Retina (tissue), 1 donor: ENCODE measurements at regions not wholly inside any gene's neighbourhood (a gene's known extent, or its start where the extent isn't known, plus 50 kb on each side); places are given as distances from the start of the nearest gene placed in this dataset.

Source experiments
- DNase-seq: peaks from one replicate; pipeline ENCODE4 v3.0.0-alpha.2; 2016

GRCh38 chr5:68380078-68380477 is 164.5 kb downstream of the PIK3R1 start:
- DNase-seq = no peak

GRCh38 chr5:68381060-68381459 is 165.5 kb downstream of the PIK3R1 start:
- no peak for DNase-seq

- no peak for DNase-seq
These were observed 166.4 kb downstream of the PIK3R1 start for GRCh38 chr5:68381909-68382308.

- DNase-seq = no peak
These were observed 167.1 kb downstream of the PIK3R1 start for GRCh38 chr5:68382640-68383039.

- no peak for DNase-seq
These were observed 168.3 kb downstream of the PIK3R1 start for GRCh38 chr5:68383888-68384310.

- no peak for DNase-seq
These were observed 169.5 kb downstream of the PIK3R1 start for GRCh38 chr5:68384936-68385594.

GRCh38 chr5:68385936-68386335 is 170.4 kb downstream of the PIK3R1 start:
- DNase-seq = no peak

GRCh38 chr5:68387074-68387796 is 171.7 kb downstream of the PIK3R1 start:
- DNase-seq = no peak

GRCh38 chr5:68389618-68390017 is 174.1 kb downstream of the PIK3R1 start:
- no peak for DNase-seq

GRCh38 chr5:68392617-68393016 is 177.1 kb downstream of the PIK3R1 start:
- DNase-seq = no peak

- no peak for DNase-seq
These were observed 179.7 kb downstream of the PIK3R1 start for GRCh38 chr5:68395302-68395701.

GRCh38 chr5:68395926-68396511 is 180.5 kb downstream of the PIK3R1 start:
- no peak for DNase-seq

GRCh38 chr5:68396722-68397121 is 181.2 kb downstream of the PIK3R1 start:
- DNase-seq = no peak

GRCh38 chr5:68398146-68398812 is 182.7 kb downstream of the PIK3R1 start:
- no peak for DNase-seq

GRCh38 chr5:68403301-68403700 is 187.7 kb downstream of the PIK3R1 start:
- DNase-seq = no peak

- DNase-seq = no peak
These were observed 188.7 kb downstream of the PIK3R1 start for GRCh38 chr5:68404246-68404645.

- no peak for DNase-seq
These were observed 189.6 kb downstream of the PIK3R1 start for GRCh38 chr5:68405026-68405684.

- DNase-seq = no peak
These were observed 190.5 kb downstream of the PIK3R1 start for GRCh38 chr5:68405784-68406743.

GRCh38 chr5:68406767-68407241 is 191.2 kb downstream of the PIK3R1 start:
- DNase-seq = peak; percentile 35

GRCh38 chr5:68407311-68408239 is 192.0 kb downstream of the PIK3R1 start:
- DNase-seq = no peak
